PC-9 (cell line): ENCODE measurements at regions not wholly inside any gene's neighbourhood (a gene's known extent, or its start where the extent isn't known, plus 50 kb on each side); places are given as distances from the start of the nearest gene placed in this dataset.

ENCODE experiments used
- EZH2 ChIP-seq: fragments of 200-600 bp; sonication (generic); IDR thresholded peaks from 2 replicates; pipeline ENCODE4 v1.8.0; 2017; ENCODE audit warnings: antibody characterized with exemption, low read depth
- TF ChIP-seq, protein P1 (sequence below): fragments of 200-600 bp; sonication (generic); conservative IDR thresholded peaks from 2 replicates; pipeline ENCODE4 v1.6.1; 2017; ENCODE audit warnings: mixed run types, antibody characterized with exemption, mild to moderate bottlenecking, moderate library complexity

GRCh38 chr6:148213366-148213765 is 129.3 kb upstream of the SASH1 start:
- TF ChIP-seq, protein P1, sequence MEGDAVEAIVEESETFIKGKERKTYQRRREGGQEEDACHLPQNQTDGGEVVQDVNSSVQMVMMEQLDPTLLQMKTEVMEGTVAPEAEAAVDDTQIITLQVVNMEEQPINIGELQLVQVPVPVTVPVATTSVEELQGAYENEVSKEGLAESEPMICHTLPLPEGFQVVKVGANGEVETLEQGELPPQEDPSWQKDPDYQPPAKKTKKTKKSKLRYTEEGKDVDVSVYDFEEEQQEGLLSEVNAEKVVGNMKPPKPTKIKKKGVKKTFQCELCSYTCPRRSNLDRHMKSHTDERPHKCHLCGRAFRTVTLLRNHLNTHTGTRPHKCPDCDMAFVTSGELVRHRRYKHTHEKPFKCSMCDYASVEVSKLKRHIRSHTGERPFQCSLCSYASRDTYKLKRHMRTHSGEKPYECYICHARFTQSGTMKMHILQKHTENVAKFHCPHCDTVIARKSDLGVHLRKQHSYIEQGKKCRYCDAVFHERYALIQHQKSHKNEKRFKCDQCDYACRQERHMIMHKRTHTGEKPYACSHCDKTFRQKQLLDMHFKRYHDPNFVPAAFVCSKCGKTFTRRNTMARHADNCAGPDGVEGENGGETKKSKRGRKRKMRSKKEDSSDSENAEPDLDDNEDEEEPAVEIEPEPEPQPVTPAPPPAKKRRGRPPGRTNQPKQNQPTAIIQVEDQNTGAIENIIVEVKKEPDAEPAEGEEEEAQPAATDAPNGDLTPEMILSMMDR, result no peak
- no peak for TF ChIP-seq EZH2
